Stimulated activated CD8-positive, alpha-beta memory T cell treated with anti-CD3 and anti-CD28 coated beads, Interleukin-15, amount 100 ng/mL, for 4 hours (primary cell): ENCODE measurements at regions not wholly inside any gene's neighbourhood (a gene's known extent, or its start where the extent isn't known, plus 50 kb on each side); places are given as distances from the start of the nearest gene placed in this dataset.
"Not testable (repeated sequence)": the region's sequence is repeated elsewhere in the genome, so short reads cannot be mapped to it uniquely, and the experiment has no call there.

Experiments
- DNase-seq, 2 donors: peaks; one replicate each; pipeline ENCODE4 v3.0.0-alpha.2; 2020; ENCODE audit warnings: low read depth in 2 of 2

DNA sequence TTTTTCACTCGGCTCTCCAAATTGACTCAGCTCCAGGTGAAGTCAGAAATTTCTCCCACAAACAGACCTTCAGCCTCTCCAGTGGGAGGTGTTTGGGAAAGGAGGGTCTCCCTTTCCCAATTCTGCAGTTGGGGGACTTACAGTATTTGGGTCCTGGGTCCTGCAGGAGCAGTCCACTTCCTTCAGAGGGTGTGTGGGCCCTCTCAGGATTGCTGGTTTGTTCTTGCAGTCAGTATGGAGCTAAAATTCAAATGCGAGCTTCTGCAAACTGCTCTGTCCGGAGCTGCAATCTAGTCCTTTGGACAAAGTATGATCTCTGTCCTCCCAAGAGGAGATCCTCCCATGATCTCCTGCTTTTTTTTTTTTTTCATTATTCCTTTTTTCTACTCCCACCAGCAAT is 87.9 kb upstream of the MSTN start:
- DNase-seq = no peak

DNA sequence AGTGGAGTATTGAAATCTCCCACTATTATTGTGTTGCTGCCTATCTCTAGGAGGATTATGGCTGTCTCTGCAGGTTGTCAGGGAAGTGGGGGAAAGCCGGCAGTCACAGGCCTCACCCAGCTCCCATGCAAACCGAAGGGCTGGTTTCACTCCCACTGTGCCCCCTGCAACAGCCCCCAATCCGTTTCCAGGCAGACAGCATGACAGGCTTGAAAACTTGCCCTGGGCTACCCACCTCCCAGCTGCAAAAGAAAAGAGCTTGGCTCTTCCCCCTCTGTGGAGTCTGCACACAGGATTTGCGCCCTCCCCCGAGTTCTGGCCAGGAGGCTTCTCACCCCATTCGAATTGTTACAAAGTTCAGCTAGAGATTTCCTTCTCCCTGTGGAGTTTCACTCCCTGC is 87.4 kb upstream of the MSTN start:
- no peak for DNase-seq

DNA sequence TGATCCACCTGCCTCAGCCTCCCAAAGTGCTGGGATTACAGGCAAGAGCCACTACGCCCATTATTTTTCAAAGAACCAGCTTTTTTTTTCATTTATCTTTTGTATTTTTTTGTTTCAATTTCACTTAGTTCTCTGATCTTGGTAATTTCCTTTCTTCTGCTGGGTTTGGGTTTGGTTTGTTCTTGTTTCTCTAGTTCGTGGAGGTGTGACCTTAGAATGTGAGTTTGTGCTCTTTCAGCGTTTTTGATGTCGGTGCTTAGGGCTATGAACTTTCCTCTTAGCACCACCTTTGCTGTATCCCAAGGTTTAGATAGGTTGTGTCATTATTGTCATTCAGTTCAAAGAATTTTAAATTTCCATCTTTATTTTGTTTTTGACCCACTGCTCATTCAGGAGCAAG is 86.7 kb upstream of the MSTN start:
- DNase-seq = no peak

DNA sequence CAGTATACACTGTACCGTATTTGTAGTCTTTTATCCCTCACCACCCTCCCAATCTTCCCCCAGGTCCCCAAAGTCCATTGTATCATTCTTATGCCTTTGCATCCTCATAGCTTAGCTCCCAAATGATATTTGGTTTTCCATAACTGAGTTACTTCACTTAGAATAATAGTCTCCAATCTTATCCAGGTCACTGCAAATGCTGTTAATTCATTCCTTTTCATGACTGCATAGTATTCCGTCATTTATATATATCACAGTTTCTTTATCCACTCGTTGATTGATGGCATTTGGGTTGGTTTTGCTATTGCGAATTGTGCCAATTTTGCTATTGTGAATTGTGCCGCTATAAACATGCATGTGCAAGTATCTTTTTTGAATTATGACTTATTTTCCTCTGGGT is 83.6 kb upstream of the MSTN start:
- DNase-seq = not testable (repeated sequence)

DNA sequence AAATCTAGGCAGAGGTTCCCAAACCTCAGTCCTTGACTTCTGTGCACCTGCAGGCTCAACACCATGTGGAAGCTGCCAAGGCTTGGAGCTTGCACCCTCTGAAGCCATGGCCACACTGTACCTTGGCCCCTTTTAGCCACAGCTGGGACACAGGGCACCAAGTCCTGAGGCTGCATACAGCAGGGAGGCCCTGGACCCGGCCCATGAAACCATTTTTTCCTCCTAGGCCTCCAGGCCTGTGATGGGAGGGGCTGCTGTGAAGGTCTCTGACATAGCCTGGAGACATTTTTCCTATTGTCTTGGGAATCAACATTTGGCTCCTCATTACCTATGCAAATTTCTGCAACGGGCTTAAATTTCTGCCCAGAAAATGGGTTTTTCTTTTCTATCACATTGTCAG is 77.9 kb upstream of the MSTN start:
- not testable (repeated sequence) for DNase-seq

DNA sequence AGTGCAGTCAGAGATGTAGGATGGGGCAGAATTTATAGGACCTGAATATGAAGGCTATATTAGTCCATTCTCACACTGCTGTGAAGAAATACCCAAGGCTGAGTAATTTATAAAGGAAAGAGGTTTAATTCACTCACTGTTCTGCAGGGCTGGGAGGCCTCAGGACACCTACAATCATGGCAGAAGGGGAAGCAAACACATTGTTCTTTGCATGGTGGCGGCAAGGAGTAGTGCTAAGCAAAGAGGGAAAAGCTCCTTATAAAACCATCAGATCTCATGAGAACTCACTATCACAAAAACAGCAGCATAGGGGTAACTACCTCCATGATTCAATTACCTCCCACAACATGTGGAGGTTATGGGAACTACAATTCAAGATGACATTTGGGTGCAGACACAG is 76.8 kb upstream of the MSTN start:
- no peak for DNase-seq

DNA sequence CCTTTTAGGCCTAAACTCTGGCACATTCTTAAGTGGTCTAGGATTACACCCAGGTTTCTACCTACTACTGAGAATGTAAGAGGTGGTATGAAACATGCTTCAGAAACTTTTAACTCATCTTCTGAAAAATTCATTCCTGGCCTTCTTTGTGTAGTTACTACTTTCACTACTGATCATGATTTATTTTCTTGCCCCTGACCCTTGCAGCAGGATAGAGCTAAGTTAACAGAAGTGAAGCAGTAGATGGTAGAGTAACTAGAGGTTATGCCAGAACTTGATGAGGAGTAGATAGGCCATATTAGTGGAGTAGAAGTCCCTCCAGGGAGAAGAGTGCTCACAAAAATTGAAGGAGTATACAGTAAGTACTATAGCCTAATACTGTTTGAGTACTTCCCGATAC is 75.5 kb upstream of the MSTN start:
- no peak for DNase-seq

DNA sequence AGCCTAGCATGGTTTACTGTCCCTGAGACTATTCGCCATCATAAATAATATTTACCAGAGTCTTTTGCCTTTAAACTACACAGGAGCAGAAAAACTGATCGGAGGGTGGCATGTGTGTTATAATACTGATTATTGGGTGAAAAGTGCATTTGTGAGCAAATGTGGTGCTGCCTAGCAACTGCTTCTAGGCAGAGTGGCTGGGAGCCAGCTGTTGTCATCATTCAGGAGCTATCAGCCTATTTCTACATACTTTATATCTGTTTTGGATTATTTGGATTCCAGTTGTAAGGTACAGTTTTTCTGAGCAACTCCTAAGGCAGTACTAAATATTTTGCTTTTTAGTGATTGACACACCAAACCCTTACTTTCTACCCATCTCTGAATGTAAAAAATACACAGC is 75.0 kb upstream of the MSTN start:
- no peak for DNase-seq

DNA sequence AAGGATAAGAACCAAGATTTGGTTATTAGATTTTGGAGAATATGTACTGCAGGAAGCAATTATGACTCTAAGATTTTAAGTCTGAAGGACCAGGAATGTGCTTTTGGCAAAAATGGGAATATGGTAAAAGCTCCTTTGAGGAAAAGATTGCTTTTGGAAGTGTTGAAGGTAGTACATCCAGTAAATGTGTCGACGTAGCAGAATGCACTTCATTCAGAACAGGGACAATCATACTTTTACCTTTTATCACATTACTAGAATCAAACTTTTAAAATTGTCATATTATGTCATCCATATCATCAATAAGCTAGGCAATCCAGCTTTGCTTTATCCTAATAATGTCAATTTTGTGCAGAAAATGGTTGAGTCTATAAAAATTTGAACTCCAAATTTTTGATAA is 74.3 kb upstream of the MSTN start:
- DNase-seq = no peak

DNA sequence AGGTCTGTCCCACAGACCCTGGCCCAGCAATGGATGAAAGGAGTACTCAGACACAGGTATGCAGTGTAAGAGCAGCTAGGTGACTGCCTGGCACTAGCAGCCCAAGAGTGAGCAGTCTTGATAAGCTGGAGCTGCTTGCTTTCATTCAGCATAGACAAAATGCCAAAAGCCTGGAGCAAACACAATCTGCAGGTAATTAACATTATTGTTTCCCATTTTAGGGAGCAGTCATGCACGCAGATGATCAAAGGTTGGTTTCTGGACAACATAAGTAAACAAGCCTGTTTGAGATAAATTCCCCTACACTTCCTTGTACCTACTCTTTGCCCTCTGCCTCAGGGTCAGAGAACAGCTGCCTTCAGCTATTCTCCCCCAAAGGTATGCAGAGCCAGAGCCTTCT is 73.7 kb upstream of the MSTN start:
- no peak for DNase-seq

DNA sequence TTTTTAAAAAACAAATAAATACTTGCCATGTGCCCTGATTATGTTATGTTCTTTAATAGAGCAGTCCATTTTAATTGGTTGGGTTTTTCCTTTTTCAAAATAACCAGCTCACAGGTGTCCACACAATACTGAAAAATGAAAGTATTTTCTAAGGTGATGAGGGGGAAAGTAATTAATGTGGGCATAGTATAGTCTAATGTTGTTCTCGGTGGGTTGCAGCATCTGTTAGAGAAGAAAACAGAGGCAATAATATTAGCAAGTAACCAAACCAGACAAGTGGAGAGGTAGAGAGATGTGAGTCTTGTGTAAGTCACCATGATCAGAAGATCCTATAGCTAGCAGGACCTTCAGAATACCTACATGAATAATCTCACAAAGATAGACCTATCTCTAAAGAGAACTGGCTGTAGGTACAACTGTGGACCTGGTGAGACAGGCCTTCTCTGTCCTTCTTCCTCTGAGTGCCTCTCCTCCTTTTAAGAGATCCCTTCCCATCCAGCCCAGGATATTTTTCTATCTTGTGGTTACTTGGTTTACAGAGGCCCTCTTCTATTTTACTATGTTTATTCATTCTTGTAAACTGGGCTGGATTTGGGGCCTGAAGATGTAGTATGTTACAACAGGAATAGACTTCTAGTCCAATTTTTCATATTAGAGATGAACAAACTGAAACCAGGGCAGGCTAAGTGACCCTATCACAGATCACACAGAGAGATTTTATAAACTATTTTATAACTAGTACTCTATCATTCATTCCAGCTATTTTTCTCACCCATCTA is 67.1 kb upstream of the MSTN start:
- no peak for DNase-seq

DNA sequence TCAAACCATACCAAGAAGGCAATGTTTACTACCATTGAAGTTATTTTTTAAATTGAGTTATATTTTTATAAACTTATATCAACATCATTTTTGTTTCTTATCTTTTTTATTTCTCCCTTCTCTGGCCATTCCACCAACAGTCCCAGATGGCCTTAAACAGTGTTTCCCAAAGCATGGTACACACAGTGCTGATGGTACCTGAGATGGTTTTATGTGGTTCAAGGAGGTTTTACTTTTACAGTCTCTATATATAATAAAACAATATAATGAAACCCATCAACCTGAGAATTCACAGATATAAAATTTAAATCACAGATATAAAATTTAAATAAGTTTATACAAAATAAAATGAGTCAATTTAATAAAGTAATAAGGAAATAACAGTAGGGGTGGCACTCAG is 65.1 kb upstream of the MSTN start:
- no peak for DNase-seq

DNA sequence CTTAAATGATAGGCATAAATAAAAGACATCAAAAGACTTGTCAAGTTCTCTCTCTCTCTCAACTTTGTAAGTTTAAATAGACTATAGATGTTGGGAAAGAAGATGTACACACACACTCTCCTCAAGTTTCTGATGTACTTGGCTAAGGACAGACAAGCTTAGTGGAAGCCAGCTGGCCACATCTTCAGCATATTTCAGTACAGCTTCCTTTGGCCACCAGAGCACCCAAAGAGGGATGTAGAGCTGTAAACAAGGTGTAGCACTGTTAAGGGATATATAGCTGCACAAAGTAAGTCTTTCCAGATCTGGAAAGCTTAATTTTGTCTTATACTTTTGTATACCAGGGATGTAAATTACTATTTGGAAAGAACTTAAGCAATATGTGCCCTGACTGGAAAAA is 64.3 kb upstream of the MSTN start:
- no peak for DNase-seq

DNA sequence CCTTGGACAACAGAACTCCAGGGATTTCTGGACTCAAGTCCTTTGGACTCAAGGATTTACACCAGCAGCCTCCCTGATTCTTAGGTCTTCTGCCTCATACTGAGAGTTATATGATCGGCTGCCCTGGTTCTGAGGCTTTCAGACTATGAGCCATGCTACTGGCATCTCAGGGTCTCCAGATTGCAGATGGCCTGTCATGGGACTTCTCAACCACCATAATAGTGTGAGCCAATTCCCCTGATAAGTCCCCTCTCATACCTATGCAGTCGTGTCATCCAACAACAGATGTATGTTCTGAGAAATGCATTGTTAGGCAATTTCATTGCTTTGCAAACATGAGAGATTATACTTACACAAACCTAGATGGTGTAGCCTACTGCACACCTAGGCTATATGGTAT is 61.4 kb upstream of the MSTN start:
- no peak for DNase-seq

DNA sequence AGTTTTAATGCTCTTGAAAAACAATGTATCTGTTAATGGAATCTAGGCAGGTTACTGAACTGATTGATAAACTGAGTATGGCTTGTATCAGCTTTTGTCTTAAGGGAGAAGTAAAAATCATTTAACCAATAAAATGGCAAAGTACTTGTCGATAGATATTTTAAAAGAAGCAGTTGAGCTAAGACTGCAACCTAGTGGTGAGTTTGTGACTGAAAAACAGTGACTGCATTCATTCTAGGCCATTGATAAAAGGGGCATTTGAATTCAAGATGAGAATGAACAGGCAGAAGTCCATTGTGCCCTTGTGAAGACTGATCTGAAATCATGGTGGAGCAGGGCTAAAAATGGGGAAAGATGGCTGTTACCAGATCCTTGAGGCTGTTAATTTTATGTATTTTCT is 59.4 kb upstream of the MSTN start:
- no peak for DNase-seq

DNA sequence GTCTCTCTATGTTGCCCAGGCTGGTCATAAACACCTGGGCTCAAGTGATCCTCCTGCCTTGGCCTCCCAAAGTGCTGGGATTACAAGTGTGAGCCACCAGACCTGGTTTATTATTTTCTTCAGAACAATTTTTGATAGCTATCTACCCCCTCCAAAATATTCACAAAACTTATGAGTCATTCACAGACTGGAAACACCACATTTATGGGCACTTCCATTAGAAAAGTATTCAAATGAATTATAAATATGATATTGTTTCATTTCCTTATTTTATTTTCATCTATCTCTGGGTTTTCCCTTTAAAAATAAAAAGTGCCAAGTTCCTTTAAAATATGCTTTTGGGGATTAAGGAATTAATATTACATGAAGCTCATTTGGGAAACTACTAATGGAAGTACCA is 58.8 kb upstream of the MSTN start:
- no peak for DNase-seq

DNA sequence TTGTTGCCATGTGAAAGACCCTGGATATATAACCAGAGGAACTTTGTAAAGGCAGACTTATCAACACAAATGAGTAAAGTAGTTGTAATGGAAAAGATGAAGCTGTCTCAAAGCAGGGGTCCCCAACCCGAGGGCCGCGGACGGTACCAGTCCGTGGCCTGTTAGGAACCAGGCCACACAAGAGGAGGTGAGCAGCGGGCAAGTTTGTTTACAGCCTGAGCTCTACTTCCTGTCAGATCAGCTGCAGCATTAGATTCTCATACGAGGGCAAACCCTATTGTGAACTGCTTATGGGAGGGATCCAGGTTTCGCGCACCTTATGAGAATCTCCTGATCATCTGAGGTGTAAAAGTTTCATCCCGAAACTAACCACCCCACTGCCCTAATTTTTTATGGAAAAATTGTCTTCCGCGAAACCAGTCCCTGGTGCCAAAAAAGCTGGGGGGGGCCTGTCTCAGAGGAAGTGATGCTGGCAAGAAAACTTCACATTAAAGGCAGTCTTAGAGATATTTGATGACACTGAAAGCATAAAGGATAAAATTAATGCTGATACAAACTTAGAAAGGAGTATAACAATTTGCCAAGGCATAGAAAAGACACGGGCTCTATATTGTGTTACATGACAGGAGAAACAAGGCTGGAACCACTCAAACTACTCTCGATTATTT is 57.5 kb upstream of the MSTN start:
- no peak for DNase-seq

DNA sequence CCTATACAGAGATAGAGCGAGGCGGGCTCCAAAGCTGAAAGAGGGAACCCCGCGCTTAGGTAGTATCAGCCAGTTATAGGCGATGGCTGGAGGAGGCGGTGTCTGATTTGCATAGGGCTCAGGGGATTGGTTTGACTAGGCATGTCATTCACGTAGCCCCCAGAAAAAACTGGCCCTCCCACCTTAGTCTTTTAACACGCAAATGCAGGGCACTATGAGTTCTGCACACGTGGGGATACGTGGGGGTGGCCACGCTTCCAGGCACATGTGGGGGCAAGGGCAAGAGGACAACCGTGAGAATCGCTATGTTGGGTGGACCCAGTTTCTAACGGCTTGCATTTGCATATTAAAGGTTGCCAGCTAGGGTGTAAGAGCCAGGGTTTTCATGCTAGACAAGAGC is 56.7 kb upstream of the MSTN start:
- DNase-seq = peak in 1 of 2 donors; percentile 12

DNA sequence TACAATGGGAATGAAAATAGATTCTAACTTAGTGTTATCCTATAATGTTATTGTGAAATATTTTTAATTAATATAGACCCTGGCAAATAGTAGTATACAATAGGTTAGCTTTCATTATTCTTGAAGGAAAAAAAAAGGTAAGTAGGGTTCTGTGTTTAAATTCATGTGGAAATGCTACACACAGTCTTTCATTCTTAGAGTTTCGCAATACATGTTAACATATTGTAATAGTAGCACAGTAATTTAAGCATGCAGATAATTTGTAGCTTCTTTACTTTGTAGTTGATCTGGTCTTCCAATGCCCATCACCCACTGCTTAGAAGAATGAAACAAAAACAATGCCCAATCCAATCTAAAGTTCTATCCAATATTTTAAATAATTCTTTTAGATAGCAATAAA is 54.8 kb upstream of the MSTN start:
- no peak for DNase-seq

DNA sequence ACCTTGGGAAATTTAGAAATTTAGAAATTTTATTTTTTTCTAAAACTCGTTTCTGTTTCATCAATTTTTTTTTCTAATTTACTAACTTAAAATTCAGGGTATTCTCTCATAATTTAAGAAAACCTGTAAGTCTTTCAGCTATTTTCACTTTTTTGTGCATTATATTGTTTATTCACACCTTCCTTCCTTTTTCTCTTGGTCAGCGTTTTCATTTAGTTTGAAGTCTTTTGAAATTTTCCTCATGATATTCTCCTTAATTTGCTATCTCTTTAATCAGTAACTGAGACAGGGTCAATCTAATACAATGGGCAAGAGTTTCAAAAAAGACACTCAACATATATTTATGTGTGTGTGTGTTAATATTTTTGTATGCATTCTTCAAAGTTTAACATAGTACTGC is 50.5 kb upstream of the MSTN start:
- no peak for DNase-seq
